ENCODE measurements at regions not wholly inside any gene's neighbourhood (a gene's known extent, or its start where the extent isn't known, plus 50 kb on each side); places are given as distances from the start of the nearest gene placed in this dataset.

DNA sequence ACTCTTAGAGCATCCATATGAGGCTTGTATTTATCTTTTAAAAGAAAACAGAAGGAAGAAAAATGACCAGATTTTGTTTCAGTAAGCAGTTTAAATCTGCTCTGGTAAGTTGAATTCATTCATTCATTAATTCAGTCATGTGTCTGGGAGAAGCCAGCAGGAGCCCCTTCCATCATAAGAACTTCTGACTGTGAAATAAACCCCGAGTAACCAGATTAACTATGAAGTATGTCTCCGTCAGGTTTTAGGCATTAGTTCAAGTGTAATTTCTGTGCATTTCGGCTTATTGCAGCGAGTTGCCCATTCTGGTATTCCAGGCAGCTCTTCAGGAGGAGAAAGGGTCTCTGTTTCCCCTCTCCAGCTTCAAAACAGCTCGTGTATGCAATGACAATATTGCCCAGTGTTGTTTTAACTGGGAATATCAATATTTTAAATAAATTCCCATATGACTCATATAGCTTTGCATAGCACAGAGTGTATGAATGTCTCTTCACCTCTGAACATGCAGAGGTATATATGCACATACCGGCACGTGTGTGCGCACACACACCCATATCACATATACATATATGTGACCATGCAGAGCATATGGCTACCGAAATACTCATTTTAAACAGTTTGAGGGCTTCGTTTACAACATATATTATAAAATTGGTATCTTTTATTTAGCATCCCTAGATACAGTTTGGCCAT lies 255.3 kb downstream of the BCOR start:
- no peak for ATAC-seq
- no peaks in the 10 kb centered on the region for H3K4me1 Mint-ChIP-seq (ENCODE audit: low read depth)
- ChIA-PET CTCF (no interaction called here), POLR2A (no interaction called here)
- DNase-seq, result no peak
- no peak overlapping the region for H3K27ac Mint-ChIP-seq
- no peaks in the 10 kb centered on the region for H3K9me3 Mint-ChIP-seq
- H3K36me3 Mint-ChIP-seq (ENCODE audit: low read depth), result no peaks in the 10 kb centered on the region
- no peak for TF ChIP-seq CTCF (IDR thresholded peaks at IDR 0.05)
- H3K27me3 Mint-ChIP-seq, result no peaks in the 10 kb centered on the region
- no peak overlapping the region for H3K4me3 Mint-ChIP-seq
- intact Hi-C loops (cut with micrococcal nuclease), result no loop called here

DNA sequence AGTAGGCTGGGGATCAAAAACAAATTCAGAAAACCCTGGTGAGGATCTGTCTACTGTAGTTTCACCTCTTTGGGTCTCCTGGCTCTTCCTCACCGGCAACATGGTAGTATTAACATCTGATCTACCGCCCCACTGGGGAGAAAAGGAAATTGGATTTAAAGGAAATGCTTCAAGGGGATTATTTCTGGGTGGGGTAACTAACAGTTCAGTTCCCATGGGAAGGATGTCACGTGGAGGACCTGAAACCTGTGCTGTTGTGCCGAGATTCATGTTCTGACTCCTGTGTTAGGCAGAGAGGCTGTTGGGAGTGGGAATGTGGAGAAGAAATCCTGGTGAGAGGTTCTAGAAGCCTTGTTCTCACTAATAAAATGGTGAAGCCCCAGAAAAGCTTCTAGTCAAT lies 254.4 kb downstream of the BCOR start:
- DNase-seq, result no peak
- ChIA-PET POLR2A (no interaction called here), CTCF (no interaction called here)
- intact Hi-C loops (cut with micrococcal nuclease), result no loop called here
- no peaks in the 10 kb centered on the region for H3K4me1 Mint-ChIP-seq (ENCODE audit: low read depth)
- no peaks in the 10 kb centered on the region for H3K27me3 Mint-ChIP-seq
- no peak overlapping the region for H3K27ac Mint-ChIP-seq
- no peak for ATAC-seq
- no peaks in the 10 kb centered on the region for H3K9me3 Mint-ChIP-seq
- no peaks in the 10 kb centered on the region for H3K36me3 Mint-ChIP-seq (ENCODE audit: low read depth)
- no peak for TF ChIP-seq CTCF (IDR thresholded peaks at IDR 0.05)
- no peak overlapping the region for H3K4me3 Mint-ChIP-seq

- Mint-ChIP-seq H3K9me3 (no peaks in the 10 kb centered on the region), H3K27ac (no peak overlapping the region), H3K27me3 (no peaks in the 10 kb centered on the region), H3K4me3 (no peak overlapping the region), H3K4me1 (ENCODE audit: low read depth) (peaks cover 5% of the 10 kb centered on the region), H3K36me3 (ENCODE audit: low read depth) (no peaks in the 10 kb centered on the region)
- ATAC-seq (no peak), DNase-seq (no peak)
- no peak for TF ChIP-seq CTCF (IDR thresholded peaks at IDR 0.05)
- CTCF ChIA-PET, result no interaction called here
- POLR2A ChIA-PET, result interaction anchor here (1.6 kb wide), 1 partner anchor 9 kb away, joined by 4 read pairs; no protein-coding TSS in a partner anchor
- intact Hi-C loops (cut with micrococcal nuclease), result no loop called here
These were observed 252.5 kb downstream of the BCOR start for GRCh38 chrX:39845233-39845632.

- POLR2A ChIA-PET, result no interaction called here
- Mint-ChIP-seq H3K4me1 (ENCODE audit: low read depth) (peaks cover 17% of the 10 kb centered on the region), H3K27ac (no peak overlapping the region), H3K4me3 (no peak overlapping the region), H3K9me3 (no peaks in the 10 kb centered on the region), H3K36me3 (ENCODE audit: low read depth) (no peaks in the 10 kb centered on the region), H3K27me3 (no peaks in the 10 kb centered on the region)
- CTCF ChIA-PET, result no interaction called here
- ATAC-seq, result no peak
- intact Hi-C loops (cut with micrococcal nuclease), result no loop called here
- DNase-seq, result no peak
- no peak for TF ChIP-seq CTCF (IDR thresholded peaks at IDR 0.05)
These were observed 251.3 kb downstream of the BCOR start for GRCh38 chrX:39846460-39846859.

DNA sequence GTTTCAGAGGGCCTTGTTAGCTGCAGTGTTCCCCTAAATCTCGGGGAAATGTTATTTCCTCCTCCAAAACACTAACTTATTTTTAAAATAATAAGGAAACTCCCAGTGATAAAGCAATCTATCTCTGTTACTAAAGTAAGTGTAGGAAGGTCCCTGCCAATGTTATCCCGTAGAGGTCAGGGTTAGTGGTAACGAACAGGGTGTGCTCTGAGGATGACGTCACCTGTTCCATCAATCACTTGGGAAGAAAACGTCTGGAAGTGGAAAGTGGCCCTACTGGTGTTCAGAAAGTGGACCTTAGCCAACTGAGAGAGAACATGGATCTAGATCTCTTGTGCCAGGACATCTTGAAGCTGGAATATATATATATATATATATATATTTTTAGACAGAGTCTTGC lies 249.5 kb downstream of the BCOR start:
- Mint-ChIP-seq H3K36me3 (ENCODE audit: low read depth) (no peaks in the 10 kb centered on the region), H3K4me1 (ENCODE audit: low read depth) (peaks cover 33% of the 10 kb centered on the region), H3K27ac (no peak overlapping the region), H3K4me3 (no peak overlapping the region), H3K9me3 (no peaks in the 10 kb centered on the region), H3K27me3 (no peaks in the 10 kb centered on the region)
- ChIA-PET CTCF (no interaction called here), POLR2A (no interaction called here)
- intact Hi-C loops (cut with micrococcal nuclease), result no loop called here
- DNase-seq (no peak), ATAC-seq (no peak)
- TF ChIP-seq CTCF (IDR thresholded peaks at IDR 0.05), result no peak
